T-cell (primary cell): ENCODE measurements at regions not wholly inside any gene's neighbourhood (a gene's known extent, or its start where the extent isn't known, plus 50 kb on each side); places are given as distances from the start of the nearest gene placed in this dataset.
"Not testable (repeated sequence)": the region's sequence is repeated elsewhere in the genome, so short reads cannot be mapped to it uniquely, and the experiment has no call there.

Experiments
- ATAC-seq, 4 experiments: fragments of 200-7000 bp in 3 of 4; fragments of 150-1000 bp in 1 of 4; cut with Tn5 transposase; replicated peaks in 1 of 4; 1 replicate in 3 of 4; 2 replicates in 1 of 4; pipeline ENCODE4 v1.10.0; 2021; ENCODE audit warnings: moderate library complexity in 3 of 4, mild to moderate bottlenecking in 2 of 4, moderate number of reproducible peaks in 1 of 4
- CTCF ChIA-PET, 2 donors: fragments of 300-600 bp; sonication (Branson Sonifier 250); formaldehyde crosslinking; loops; one replicate each; lab custom pipeline; 2022; ENCODE audit warnings: antibody characterized with exemption in 2 of 2; lab: Charles Lee
- POLR2A ChIA-PET, 2 donors: fragments of 300-600 bp; sonication (Branson Sonifier 250); formaldehyde crosslinking; loops; one replicate each; lab custom pipeline; 2022; ENCODE audit warnings: antibody characterized with exemption in 2 of 2; lab: Charles Lee
- DNase-seq, 35 experiments: peaks; one replicate each; pipeline versions ENCODE4 v3.0.0 to v3.0.0-alpha.2; 2013 to 2023
- H3K27ac ChIP-seq: one replicate; pipeline ENCODE4 v1.5.1; 2013; ENCODE audit warnings: low read length
- H3K27me3 ChIP-seq, 2 experiments: replicated peaks in 1 of 2; 1 replicate in 1 of 2; 2 replicates in 1 of 2; pipeline versions ENCODE4 v1.6.1 to v1.7.0; 2013; ENCODE audit warnings: low read length in 1 of 2, mixed read lengths in 1 of 2; ENCODE audit not compliant: control insufficient read depth in 2 of 2, insufficient read depth in 2 of 2; ENCODE audit errors: extremely low read depth in 1 of 2
- H3K36me3 ChIP-seq, 2 donors: 1 replicate in 1 of 2; 2 replicates in 1 of 2; pipeline versions ENCODE4 v1.6.1 to v1.7.0; 2013; ENCODE audit warnings: low read length in 1 of 2; ENCODE audit not compliant: control insufficient read depth in 2 of 2, insufficient read depth in 1 of 2; ENCODE audit errors: extremely low read depth in 1 of 2
- H3K4me1 ChIP-seq, 2 experiments: 1 replicate in 1 of 2; 2 replicates in 1 of 2; pipeline versions ENCODE4 v1.6.1 to v1.7.0; 2013; ENCODE audit warnings: low read length in 2 of 2, mixed read lengths in 1 of 2; ENCODE audit not compliant: insufficient read depth in 2 of 2, control insufficient read depth in 1 of 2; ENCODE audit errors: extremely low read depth in 1 of 2
- H3K4me3 ChIP-seq, 2 donors: 1 replicate in 1 of 2; 2 replicates in 1 of 2; pipeline versions ENCODE4 v1.5.1 to v1.7.0; 2013; ENCODE audit warnings: mild to moderate bottlenecking in 2 of 2, low read length in 1 of 2, moderate library complexity in 1 of 2; ENCODE audit not compliant: control insufficient read depth in 1 of 2; ENCODE audit errors: extremely low read depth in 1 of 2
- H3K9me3 ChIP-seq: 2 replicates; pipeline ENCODE4 v1.7.0; 2013
- H3K27ac Mint-ChIP-seq, 2 donors: one replicate each; pipeline ENCODE4 v1.8.0; 2020 to 2021; ENCODE audit warnings: mild to moderate bottlenecking in 2 of 2, mixed read lengths in 2 of 2
- H3K27me3 Mint-ChIP-seq, 2 donors: one replicate each; pipeline ENCODE4 v1.8.0; 2021 to 2022; ENCODE audit warnings: mixed read lengths in 2 of 2
- H3K36me3 Mint-ChIP-seq: one replicate; pipeline ENCODE4 v1.8.0; 2021; ENCODE audit warnings: mixed read lengths
- H3K4me1 Mint-ChIP-seq, 3 donors: one replicate each; pipeline ENCODE4 v1.8.0; 2020 to 2022; ENCODE audit warnings: mixed read lengths in 3 of 3, mild to moderate bottlenecking in 1 of 3
- H3K4me3 Mint-ChIP-seq, 3 donors: one replicate each; pipeline ENCODE4 v1.8.0; 2020 to 2022; ENCODE audit warnings: mild to moderate bottlenecking in 3 of 3, mixed read lengths in 3 of 3, moderate library complexity in 3 of 3
- H3K9me3 Mint-ChIP-seq, 3 donors: one replicate each; pipeline ENCODE4 v1.8.0; 2020 to 2022; ENCODE audit warnings: mixed read lengths in 3 of 3
- WGBS: methylation state at CpG from one replicate; pipeline ENCODE4 v1.1.5; 2013; ENCODE audit warnings: missing lambda C conversion rate; ENCODE audit not compliant: insufficient coverage; 5-methylcytosine and 5-hydroxymethylcytosine counted together

DNA sequence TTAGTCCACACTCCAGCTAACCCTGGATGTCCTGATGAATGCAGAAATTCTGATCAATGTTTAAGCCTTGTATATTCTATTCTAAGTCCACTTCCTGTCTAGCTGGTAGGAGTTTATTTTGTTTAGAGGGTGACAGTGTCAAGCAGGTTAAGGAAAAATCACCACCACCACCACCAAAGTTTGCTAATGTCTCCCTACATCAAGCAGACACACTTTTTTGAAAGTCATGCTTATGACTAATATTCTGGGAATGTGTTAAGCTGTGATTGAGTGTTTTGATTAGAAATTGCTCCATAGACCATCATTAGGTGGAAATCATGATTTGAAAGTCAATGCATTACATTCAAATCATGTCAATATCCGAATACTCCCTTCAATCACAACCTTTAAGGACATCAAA lies 1530.1 kb downstream of the MAT2B start:
- ChIA-PET CTCF (no interaction called here), POLR2A (no interaction called here)
- no peaks in the 10 kb centered on the region for H3K4me1 ChIP-seq
- no peaks in the 10 kb centered on the region for H3K9me3 ChIP-seq
- Mint-ChIP-seq H3K9me3 (peaks cover 3 to 7% (median 6%) of the 10 kb centered on the region in 3 donors), H3K4me1 (no peaks in the 10 kb centered on the region), H3K4me3 (no peak overlapping the region), H3K27me3 (no peaks in the 10 kb centered on the region), H3K27ac (no peak overlapping the region), H3K36me3 (no peaks in the 10 kb centered on the region)
- no peak for ATAC-seq
- no peak overlapping the region for H3K4me3 ChIP-seq
- no peak overlapping the region for H3K27ac ChIP-seq
- WGBS: no CpG with 5 or more reads among the region's 1 CpG
- no peaks in the 10 kb centered on the region for H3K27me3 ChIP-seq
- no peaks in the 10 kb centered on the region for H3K36me3 ChIP-seq
- DNase-seq: no peak

DNA sequence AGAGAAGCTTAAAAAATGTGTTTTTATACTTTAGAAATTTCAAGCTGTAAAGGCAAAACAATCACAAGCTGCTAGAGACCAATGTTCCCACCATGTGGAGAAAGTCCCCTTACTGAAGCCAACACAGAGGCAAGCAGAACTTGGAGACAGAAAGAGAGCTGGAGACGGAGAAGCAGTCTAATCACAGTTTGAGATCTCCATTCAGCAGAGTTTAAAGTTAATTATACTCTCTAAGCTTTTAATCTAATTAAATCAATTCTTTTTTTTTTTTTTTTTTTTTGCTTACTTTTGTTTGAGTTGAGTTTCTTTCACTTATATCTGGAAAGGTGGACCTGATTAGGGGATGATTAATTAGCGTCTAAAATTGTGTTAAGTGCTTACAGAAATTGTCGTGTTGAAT lies 1534.3 kb downstream of the MAT2B start:
- POLR2A ChIA-PET: no interaction called here
- Mint-ChIP-seq H3K36me3 (no peaks in the 10 kb centered on the region), H3K9me3 (peaks cover 5 to 14% (median 6%) of the 10 kb centered on the region in 3 donors), H3K4me1 (no peaks in the 10 kb centered on the region), H3K27ac (no peak overlapping the region), H3K4me3 (no peak overlapping the region), H3K27me3 (no peaks in the 10 kb centered on the region)
- no peaks in the 10 kb centered on the region for H3K4me1 ChIP-seq
- DNase-seq (no peak), ATAC-seq (no peak)
- H3K9me3 ChIP-seq: no peaks in the 10 kb centered on the region
- H3K27me3 ChIP-seq: no peaks in the 10 kb centered on the region
- H3K27ac ChIP-seq: no peak overlapping the region
- CTCF ChIA-PET: no interaction called here
- H3K4me3 ChIP-seq: no peak overlapping the region
- no CpG with 5 or more reads among the region's 3 CpGs for WGBS
- H3K36me3 ChIP-seq: no peaks in the 10 kb centered on the region

DNA sequence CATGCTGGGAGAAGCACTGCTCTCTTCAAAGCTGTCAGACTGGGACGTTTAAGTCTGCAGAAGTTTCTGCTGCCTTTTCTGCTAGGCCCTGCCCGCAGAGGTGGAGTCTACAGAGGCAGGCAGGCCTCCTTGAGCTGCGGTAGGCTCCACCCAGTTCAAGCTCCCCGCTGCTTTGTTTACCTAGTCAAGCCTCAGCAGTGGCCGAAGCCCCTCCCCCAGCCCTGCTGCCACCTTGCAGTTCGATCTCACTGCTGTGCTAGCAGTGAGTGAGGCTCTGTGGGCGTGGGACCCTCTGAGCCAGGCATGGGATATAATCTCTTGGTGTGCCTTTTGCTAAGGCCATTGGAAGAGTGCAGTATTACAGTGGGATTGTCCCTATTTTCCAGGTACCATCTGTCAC lies 1540.5 kb downstream of the MAT2B start:
- H3K4me1 Mint-ChIP-seq, H3K27ac Mint-ChIP-seq, H3K36me3 Mint-ChIP-seq, H3K4me1 ChIP-seq, H3K9me3 ChIP-seq, H3K4me3 ChIP-seq, DNase-seq, POLR2A ChIA-PET, ATAC-seq, H3K4me3 Mint-ChIP-seq, H3K36me3 ChIP-seq, CTCF ChIA-PET, H3K27me3 ChIP-seq, H3K27ac ChIP-seq, H3K27me3 Mint-ChIP-seq: not testable (repeated sequence)
- 71% methylated on average over 4 of the region's 7 CpGs for WGBS
- H3K9me3 Mint-ChIP-seq: peaks cover 0 to 18% (median 8%) of the 10 kb centered on the region in 3 donors

DNA sequence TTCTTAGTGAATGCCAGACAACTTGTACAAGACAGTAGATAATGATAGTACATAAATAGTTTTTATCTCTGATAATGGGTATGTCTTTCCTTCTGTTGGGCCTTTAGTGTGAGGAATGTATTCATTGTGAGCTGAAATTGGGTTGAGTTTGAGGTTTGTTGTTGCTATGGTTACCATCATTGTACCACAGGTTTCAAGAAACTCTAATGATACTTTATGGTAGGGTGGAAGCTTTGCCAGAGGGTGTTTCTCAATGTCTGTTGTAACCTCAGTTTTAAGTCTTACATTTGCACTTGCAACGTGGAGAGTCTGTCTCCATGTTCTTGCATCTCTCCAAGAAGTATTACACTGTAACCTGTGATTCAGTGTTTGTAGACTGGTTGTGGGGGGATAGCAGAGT lies 1550.1 kb downstream of the MAT2B start:
- Mint-ChIP-seq H3K4me1 (no peaks in the 10 kb centered on the region), H3K9me3 (peaks cover 6 to 18% (median 7%) of the 10 kb centered on the region in 3 donors), H3K36me3 (no peaks in the 10 kb centered on the region), H3K27me3 (no peaks in the 10 kb centered on the region), H3K27ac (no peak overlapping the region), H3K4me3 (no peak overlapping the region)
- Histone ChIP-seq H3K27ac (no peak overlapping the region), H3K27me3 (no peaks in the 10 kb centered on the region), H3K4me1 (no peaks in the 10 kb centered on the region), H3K9me3 (no peaks in the 10 kb centered on the region), H3K4me3 (no peak overlapping the region), H3K36me3 (no peaks in the 10 kb centered on the region)
- WGBS: no CpG with 5 or more reads among the region's 1 CpG
- ATAC-seq (no peak), DNase-seq (no peak)
- POLR2A ChIA-PET: no interaction called here
- CTCF ChIA-PET: no interaction called here

DNA sequence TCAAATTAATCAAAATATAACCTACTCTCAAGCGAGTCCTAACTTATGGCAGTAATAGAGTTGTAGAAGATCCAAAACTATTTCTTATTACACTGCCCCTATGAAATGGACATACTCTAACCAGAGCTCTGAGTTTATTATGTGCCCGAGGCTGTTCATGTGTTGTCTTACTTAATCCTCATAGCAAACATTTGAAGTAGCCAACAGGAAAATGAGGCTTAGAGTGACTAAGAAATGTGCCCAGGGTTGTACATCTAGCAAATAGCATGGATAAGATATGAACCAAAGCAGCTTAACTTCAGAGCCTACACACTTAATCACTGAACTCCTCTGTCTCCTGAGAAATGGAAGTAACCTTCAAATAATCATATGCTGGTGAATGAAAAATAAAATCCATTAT lies 1551.7 kb downstream of the MAT2B start:
- no peaks in the 10 kb centered on the region for H3K36me3 Mint-ChIP-seq
- H3K27ac Mint-ChIP-seq: no peak overlapping the region
- no peaks in the 10 kb centered on the region for H3K27me3 Mint-ChIP-seq
- Histone ChIP-seq H3K27ac (no peak overlapping the region), H3K9me3 (no peaks in the 10 kb centered on the region), H3K36me3 (no peaks in the 10 kb centered on the region), H3K27me3 (no peaks in the 10 kb centered on the region), H3K4me3 (no peak overlapping the region), H3K4me1 (no peaks in the 10 kb centered on the region)
- ATAC-seq (no peak), DNase-seq (no peak)
- H3K4me1 Mint-ChIP-seq: no peaks in the 10 kb centered on the region
- WGBS: no CpG with 5 or more reads among the region's 2 CpGs
- peaks cover 4 to 24% (median 10%) of the 10 kb centered on the region in 3 donors for H3K9me3 Mint-ChIP-seq
- no peak overlapping the region for H3K4me3 Mint-ChIP-seq
- ChIA-PET CTCF (no interaction called here), POLR2A (no interaction called here)

DNA sequence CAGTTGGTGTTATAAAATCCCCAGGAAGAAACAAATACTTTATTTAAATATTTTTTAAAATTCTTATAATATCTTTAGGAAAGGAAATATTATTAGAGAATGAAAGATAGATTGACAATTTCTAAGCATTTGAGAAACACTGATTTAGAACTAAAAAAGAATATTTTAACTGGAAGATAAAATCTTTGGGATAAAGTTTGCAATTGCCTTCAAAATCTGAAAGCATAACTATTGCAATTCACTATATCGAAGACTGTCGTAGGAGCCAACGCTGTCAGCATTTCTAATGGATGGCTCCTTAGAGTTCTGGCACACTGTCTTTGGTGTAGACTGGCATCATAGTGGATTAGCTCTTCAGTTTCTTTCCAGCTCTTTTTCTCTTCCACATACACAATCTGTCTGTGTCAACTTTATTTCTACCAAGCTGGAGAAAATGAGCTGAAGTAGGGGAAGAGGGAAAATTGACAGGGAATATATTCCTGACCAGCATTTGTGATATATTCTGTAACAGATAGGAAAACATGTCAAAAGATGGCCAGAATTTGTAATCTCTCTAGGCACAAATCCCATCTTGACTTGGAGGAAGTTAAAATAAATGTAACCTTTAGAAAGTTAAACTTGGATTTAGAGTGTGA lies 1561.4 kb downstream of the MAT2B start:
- Mint-ChIP-seq H3K27me3 (no peaks in the 10 kb centered on the region), H3K36me3 (no peaks in the 10 kb centered on the region), H3K9me3 (peaks cover 11 to 23% (median 18%) of the 10 kb centered on the region in 3 donors), H3K4me1 (no peaks in the 10 kb centered on the region), H3K4me3 (no peak overlapping the region), H3K27ac (no peak overlapping the region)
- WGBS: no CpG with 5 or more reads among the region's 3 CpGs
- Histone ChIP-seq H3K27me3 (no peaks in the 10 kb centered on the region), H3K36me3 (no peaks in the 10 kb centered on the region), H3K4me1 (no peaks in the 10 kb centered on the region), H3K4me3 (no peak overlapping the region), H3K27ac (no peak overlapping the region), H3K9me3 (no peaks in the 10 kb centered on the region)
- ChIA-PET POLR2A (no interaction called here), CTCF (no interaction called here)
- ATAC-seq (no peak), DNase-seq (no peak)

DNA sequence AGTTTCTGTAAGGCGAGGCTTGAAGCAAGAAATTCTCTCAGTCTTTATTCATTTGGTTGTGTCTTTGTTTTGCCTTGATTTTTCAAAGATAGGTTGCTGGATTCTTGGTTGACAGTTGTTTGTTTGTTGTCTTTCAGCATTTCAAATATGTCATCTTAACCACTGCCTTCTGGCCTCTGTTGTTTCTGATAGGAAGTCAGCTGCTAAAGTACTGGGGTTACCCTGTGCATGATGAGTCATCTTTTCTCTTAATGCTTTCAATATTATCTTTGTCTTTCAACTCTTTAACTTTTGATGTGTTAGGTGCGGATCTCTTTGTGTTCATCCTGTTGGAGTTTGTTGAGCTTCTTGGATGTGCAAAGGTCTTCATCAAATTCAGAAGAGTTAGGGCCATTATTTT lies 1571.3 kb downstream of the MAT2B start:
- no peaks in the 10 kb centered on the region for H3K27me3 Mint-ChIP-seq
- no peak overlapping the region for H3K27ac Mint-ChIP-seq
- H3K36me3 Mint-ChIP-seq: no peaks in the 10 kb centered on the region
- no peaks in the 10 kb centered on the region for H3K9me3 ChIP-seq
- H3K36me3 ChIP-seq: no peaks in the 10 kb centered on the region
- H3K4me1 ChIP-seq: no peaks in the 10 kb centered on the region
- H3K27ac ChIP-seq: no peak overlapping the region
- H3K4me3 ChIP-seq: no peak overlapping the region
- H3K4me3 Mint-ChIP-seq: no peak overlapping the region
- no peaks in the 10 kb centered on the region for H3K27me3 ChIP-seq
- 17% methylated on average over 1 of the region's 2 CpGs for WGBS
- H3K9me3 Mint-ChIP-seq: peaks cover 6 to 32% (median 15%) of the 10 kb centered on the region in 3 donors
- ChIA-PET CTCF (no interaction called here), POLR2A (no interaction called here)
- H3K4me1 Mint-ChIP-seq: no peaks in the 10 kb centered on the region
- ATAC-seq (no peak), DNase-seq (no peak)
